HEK293 (cell line): ENCODE measurements at regions not wholly inside any gene's neighbourhood (a gene's known extent, or its start where the extent isn't known, plus 50 kb on each side); places are given as distances from the start of the nearest gene placed in this dataset.

Source experiments
- CTCF ChIA-PET: fragments of 350-600 bp; formaldehyde crosslinking; extraction: SDS; loops from one replicate; lab custom pipeline; 2021; ENCODE audit warnings: antibody characterized with exemption; lab: Yijun Ruan, JAX
- POLR2A ChIA-PET: fragments of 300-600 bp; formaldehyde crosslinking; extraction: SDS; loops from one replicate; lab custom pipeline; 2020; ENCODE audit warnings: antibody characterized with exemption, inconsistent platforms; lab: Yijun Ruan, JAX
- H3K27ac ChIP-seq: fragments of 200-500 bp; sonication (Bioruptor generic); 2 replicates; pipeline ENCODE4 v1.5.1; 2014; ENCODE audit warnings: low read depth, low read length, control low read depth, inconsistent platforms; ENCODE audit errors: extremely low read depth
- H3K36me3 ChIP-seq, 2 experiments: fragments of 200-500 bp in 1 of 2; sonication (Bioruptor generic) in 1 of 2; 1 replicate in 1 of 2; 2 replicates in 1 of 2; pipeline ENCODE4 v1.5.1; 2014 to 2017; ENCODE audit warnings: inconsistent platforms in 2 of 2, low read length in 2 of 2; ENCODE audit not compliant: control insufficient read depth in 2 of 2, insufficient read depth in 1 of 2
- H3K4me1 ChIP-seq: fragments of 200-500 bp; sonication (Bioruptor generic); 2 replicates; pipeline ENCODE4 v1.5.1; 2014; ENCODE audit warnings: mild to moderate bottlenecking, low read length, inconsistent platforms; ENCODE audit not compliant: control insufficient read depth, insufficient read depth
- H3K4me3 ChIP-seq: 2 replicates; pipeline ENCODE4 v1.5.1; 2011; ENCODE audit warnings: low read depth, mild to moderate bottlenecking, control low read depth, low read length, moderate library complexity
- H3K9me3 ChIP-seq: fragments of 200-500 bp; sonication (Bioruptor generic); 2 replicates; pipeline ENCODE4 v1.5.1; 2014; ENCODE audit warnings: low read depth, low read length, inconsistent platforms; ENCODE audit not compliant: control insufficient read depth, insufficient read depth
- ZBTB21 ChIP-seq: fragments of 450-650 bp; formaldehyde crosslinking; IDR thresholded peaks from 2 replicates; pipeline ENCODE4 v1.5.1; 2017; ENCODE audit warnings: missing biosample characterization, missing genetic modification characterization
- ZFP37 ChIP-seq: fragments of 450-650 bp; formaldehyde crosslinking; IDR thresholded peaks from 2 replicates; pipeline ENCODE4 v1.5.1; 2016; ENCODE audit warnings: missing biosample characterization, missing genetic modification characterization
- ZNF155 ChIP-seq: fragments of 450-650 bp; formaldehyde crosslinking; IDR thresholded peaks from 2 replicates; pipeline ENCODE4 v1.5.1; 2016; ENCODE audit warnings: missing biosample characterization, missing genetic modification characterization
- ZNF16 ChIP-seq: fragments of 450-650 bp; formaldehyde crosslinking; IDR thresholded peaks from 2 replicates; pipeline ENCODE4 v1.5.1; 2016; ENCODE audit warnings: low read depth, missing biosample characterization, missing genetic modification characterization
- ZNF560 ChIP-seq: fragments of 450-650 bp; formaldehyde crosslinking; IDR thresholded peaks from 2 replicates; pipeline ENCODE4 v1.5.1; 2017; ENCODE audit warnings: missing biosample characterization, missing genetic modification characterization, borderline replicate concordance
- ZNF654 ChIP-seq: fragments of 450-650 bp; formaldehyde crosslinking; IDR thresholded peaks from 2 replicates; pipeline ENCODE4 v1.5.1; 2016; ENCODE audit warnings: low read depth, missing biosample characterization, missing genetic modification characterization
- ZXDB ChIP-seq: fragments of 450-650 bp; formaldehyde crosslinking; IDR thresholded peaks from 2 replicates; pipeline ENCODE4 v1.5.1; 2016; ENCODE audit warnings: missing biosample characterization, missing genetic modification characterization
- TF ChIP-seq, protein P1 (sequence below): fragments of 450-650 bp; formaldehyde crosslinking; IDR thresholded peaks from 2 replicates; pipeline ENCODE4 v1.5.1; 2016; ENCODE audit warnings: missing biosample characterization, missing genetic modification characterization
- TF ChIP-seq, protein P2 (sequence below): fragments of 450-650 bp; IDR thresholded peaks from 2 replicates; pipeline ENCODE4 v1.5.1; 2018; ENCODE audit warnings: missing biosample characterization, mild to moderate bottlenecking, missing genetic modification characterization
- TF ChIP-seq, protein P3 (sequence below): sonication (generic); formaldehyde crosslinking; IDR thresholded peaks from 2 replicates; pipeline ENCODE4 v1.8.1; 2022; ENCODE audit warnings: mild to moderate bottlenecking, moderate library complexity, missing genetic modification reagents
- TF ChIP-seq, protein P4 (sequence below): fragments of 450-650 bp; formaldehyde crosslinking; IDR thresholded peaks from 2 replicates; pipeline ENCODE4 v1.5.1; 2016; ENCODE audit warnings: missing biosample characterization, missing genetic modification characterization
- TF ChIP-seq, protein P5 (sequence below): fragments of 450-650 bp; formaldehyde crosslinking; IDR thresholded peaks from 2 replicates; pipeline ENCODE4 v1.5.1; 2016; ENCODE audit warnings: missing biosample characterization, missing genetic modification characterization
- TF ChIP-seq, protein P6 (sequence below): fragments of 450-650 bp; formaldehyde crosslinking; IDR thresholded peaks from 2 replicates; pipeline ENCODE4 v1.5.1; 2017; ENCODE audit warnings: missing biosample characterization, missing genetic modification characterization
- TF ChIP-seq, protein P7 (sequence below): fragments of 450-650 bp; formaldehyde crosslinking; IDR thresholded peaks from 2 replicates; pipeline ENCODE4 v1.5.1; 2017; ENCODE audit warnings: missing biosample characterization, missing genetic modification characterization

DNA sequence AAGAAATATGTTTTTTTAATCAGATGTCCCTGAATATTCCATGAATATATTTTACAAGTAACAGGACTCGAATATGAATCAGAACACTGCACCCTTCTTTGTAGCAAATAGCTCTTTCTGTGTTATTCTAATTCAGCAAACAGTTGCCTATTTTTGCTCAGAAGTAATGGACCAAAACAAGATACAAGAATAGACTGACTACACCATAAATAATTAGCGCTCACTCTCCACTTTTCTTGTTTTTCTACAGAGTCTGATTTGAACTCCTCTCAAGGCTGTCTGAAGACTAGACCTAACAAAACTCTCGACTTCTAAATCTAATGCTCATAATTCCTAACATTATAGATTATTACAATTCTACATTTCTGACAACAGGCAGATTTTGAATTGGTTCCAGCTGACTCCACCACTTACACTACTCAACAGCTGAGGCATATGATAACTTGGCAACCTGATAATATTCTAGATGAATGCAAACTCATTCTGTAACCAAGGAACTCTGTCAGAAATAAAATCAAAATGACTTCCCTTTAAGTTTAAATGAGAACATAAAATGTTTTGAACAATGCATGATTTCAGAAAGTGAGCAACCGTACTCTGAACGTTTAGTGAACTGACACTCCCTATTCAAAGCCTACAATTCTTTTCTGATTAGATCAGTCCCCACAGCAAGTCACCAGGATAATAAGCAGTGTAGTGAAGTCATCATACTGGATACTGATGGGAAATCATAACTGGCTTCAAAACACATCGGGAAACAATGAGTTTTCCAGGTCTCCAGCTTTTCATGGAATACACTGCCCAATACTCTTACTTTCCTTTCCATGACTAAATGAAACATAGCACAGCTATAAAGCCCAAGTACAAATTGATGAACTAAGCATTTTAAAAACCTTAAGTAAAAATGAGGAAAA is 114.2 kb upstream of the BEND6 start (continued):
- TF ChIP-seq, protein P1, sequence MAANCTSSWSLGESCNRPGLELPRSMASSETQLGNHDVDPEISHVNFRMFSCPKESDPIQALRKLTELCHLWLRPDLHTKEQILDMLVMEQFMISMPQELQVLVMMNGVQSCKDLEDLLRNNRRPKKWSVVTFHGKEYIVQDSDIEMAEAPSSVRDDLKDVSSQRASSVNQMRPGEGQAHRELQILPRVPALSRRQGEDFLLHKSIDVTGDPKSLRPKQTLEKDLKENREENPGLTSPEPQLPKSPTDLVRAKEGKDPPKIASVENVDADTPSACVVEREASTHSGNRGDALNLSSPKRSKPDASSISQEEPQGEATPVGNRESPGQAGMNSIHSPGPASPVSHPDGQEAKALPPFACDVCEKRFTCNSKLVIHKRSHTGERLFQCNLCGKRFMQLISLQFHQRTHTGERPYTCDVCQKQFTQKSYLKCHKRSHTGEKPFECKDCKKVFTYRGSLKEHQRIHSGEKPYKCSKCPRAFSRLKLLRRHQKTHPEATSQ, result no peak
- 0 out of 2 replicates have a peak, but pooled peaks have one; percentile 25 for TF ChIP-seq ZXDB
- no peak for TF ChIP-seq ZNF654 (tag by site-specific recombination)
- no peak for TF ChIP-seq ZNF560 (tag by site-specific recombination)
- TF ChIP-seq, protein P2, sequence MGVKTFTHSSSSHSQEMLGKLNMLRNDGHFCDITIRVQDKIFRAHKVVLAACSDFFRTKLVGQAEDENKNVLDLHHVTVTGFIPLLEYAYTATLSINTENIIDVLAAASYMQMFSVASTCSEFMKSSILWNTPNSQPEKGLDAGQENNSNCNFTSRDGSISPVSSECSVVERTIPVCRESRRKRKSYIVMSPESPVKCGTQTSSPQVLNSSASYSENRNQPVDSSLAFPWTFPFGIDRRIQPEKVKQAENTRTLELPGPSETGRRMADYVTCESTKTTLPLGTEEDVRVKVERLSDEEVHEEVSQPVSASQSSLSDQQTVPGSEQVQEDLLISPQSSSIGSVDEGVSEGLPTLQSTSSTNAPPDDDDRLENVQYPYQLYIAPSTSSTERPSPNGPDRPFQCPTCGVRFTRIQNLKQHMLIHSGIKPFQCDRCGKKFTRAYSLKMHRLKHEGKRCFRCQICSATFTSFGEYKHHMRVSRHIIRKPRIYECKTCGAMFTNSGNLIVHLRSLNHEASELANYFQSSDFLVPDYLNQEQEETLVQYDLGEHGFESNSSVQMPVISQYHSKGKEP (tag by site-specific recombination), result no peak
- TF ChIP-seq, protein P3, sequence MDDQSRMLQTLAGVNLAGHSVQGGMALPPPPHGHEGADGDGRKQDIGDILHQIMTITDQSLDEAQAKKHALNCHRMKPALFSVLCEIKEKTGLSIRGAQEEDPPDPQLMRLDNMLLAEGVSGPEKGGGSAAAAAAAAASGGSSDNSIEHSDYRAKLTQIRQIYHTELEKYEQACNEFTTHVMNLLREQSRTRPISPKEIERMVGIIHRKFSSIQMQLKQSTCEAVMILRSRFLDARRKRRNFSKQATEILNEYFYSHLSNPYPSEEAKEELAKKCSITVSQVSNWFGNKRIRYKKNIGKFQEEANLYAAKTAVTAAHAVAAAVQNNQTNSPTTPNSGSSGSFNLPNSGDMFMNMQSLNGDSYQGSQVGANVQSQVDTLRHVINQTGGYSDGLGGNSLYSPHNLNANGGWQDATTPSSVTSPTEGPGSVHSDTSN, result no peak
- TF ChIP-seq, protein P4, sequence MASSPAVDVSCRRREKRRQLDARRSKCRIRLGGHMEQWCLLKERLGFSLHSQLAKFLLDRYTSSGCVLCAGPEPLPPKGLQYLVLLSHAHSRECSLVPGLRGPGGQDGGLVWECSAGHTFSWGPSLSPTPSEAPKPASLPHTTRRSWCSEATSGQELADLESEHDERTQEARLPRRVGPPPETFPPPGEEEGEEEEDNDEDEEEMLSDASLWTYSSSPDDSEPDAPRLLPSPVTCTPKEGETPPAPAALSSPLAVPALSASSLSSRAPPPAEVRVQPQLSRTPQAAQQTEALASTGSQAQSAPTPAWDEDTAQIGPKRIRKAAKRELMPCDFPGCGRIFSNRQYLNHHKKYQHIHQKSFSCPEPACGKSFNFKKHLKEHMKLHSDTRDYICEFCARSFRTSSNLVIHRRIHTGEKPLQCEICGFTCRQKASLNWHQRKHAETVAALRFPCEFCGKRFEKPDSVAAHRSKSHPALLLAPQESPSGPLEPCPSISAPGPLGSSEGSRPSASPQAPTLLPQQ, result 0 out of 2 replicates have a peak, but pooled peaks have one; percentile 23
- peak; percentile 63 for TF ChIP-seq ZBTB21 (tag by site-specific recombination)
- no peak for TF ChIP-seq ZNF155 (tag by site-specific recombination)
- TF ChIP-seq, protein P5, sequence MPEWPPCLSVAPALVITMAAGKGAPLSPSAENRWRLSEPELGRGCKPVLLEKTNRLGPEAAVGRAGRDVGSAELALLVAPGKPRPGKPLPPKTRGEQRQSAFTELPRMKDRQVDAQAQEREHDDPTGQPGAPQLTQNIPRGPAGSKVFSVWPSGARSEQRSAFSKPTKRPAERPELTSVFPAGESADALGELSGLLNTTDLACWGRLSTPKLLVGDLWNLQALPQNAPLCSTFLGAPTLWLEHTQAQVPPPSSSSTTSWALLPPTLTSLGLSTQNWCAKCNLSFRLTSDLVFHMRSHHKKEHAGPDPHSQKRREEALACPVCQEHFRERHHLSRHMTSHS (tag by site-specific recombination), result no peak

DNA sequence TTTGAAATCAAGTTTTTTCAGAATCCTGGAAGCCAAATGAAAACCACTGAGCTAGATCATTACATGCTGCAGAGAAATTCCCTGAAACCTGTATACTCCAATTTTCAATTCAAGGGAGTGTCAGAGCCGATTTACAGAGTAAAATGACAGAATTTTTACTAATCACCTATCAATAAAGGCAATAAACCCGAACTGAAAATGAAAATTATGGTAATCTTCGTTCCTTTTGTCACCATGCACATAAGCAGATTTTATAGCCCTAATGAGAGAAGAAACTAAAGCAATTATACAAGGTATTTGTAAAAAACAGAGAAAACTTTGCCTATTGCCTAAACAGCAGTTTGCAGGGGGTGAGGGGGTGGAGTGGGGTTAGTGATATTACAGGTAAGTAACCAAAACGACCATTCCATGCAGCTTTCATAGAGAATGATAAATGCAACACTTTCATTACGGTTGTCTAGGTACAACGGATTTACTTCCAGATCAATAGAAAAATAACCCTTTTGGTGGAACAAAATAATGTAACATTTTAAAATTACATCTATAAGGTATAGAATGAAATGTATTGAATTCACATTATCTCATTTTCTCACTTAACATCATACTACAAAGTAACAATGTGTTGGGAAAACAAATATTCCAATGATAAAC is 115.2 kb upstream of the BEND6 start:
- H3K27ac ChIP-seq, result no peak overlapping the region
- no peaks in the 10 kb centered on the region for H3K9me3 ChIP-seq
- ChIA-PET POLR2A (interaction anchor here (0.6 kb wide), 1 partner anchor 63 kb away, joined by 3 read pairs; no protein-coding TSS in a partner anchor), CTCF (interaction anchor here (0.6 to 2.8 kb wide), 9 partner anchors 13 to 546 kb away, joined by 3 to 25 read pairs (median 5); no protein-coding TSS in a partner anchor)
- H3K36me3 ChIP-seq, result no peaks in the 10 kb centered on the region
- H3K4me3 ChIP-seq, result no peak overlapping the region
- TF ChIP-seq, protein P6, sequence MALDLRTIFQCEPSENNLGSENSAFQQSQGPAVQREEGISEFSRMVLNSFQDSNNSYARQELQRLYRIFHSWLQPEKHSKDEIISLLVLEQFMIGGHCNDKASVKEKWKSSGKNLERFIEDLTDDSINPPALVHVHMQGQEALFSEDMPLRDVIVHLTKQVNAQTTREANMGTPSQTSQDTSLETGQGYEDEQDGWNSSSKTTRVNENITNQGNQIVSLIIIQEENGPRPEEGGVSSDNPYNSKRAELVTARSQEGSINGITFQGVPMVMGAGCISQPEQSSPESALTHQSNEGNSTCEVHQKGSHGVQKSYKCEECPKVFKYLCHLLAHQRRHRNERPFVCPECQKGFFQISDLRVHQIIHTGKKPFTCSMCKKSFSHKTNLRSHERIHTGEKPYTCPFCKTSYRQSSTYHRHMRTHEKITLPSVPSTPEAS (tag by site-specific recombination), result no peak
- TF ChIP-seq ZNF16 (tag by site-specific recombination) (no peak), ZFP37 (tag by site-specific recombination) (no peak)
- TF ChIP-seq, protein P7, sequence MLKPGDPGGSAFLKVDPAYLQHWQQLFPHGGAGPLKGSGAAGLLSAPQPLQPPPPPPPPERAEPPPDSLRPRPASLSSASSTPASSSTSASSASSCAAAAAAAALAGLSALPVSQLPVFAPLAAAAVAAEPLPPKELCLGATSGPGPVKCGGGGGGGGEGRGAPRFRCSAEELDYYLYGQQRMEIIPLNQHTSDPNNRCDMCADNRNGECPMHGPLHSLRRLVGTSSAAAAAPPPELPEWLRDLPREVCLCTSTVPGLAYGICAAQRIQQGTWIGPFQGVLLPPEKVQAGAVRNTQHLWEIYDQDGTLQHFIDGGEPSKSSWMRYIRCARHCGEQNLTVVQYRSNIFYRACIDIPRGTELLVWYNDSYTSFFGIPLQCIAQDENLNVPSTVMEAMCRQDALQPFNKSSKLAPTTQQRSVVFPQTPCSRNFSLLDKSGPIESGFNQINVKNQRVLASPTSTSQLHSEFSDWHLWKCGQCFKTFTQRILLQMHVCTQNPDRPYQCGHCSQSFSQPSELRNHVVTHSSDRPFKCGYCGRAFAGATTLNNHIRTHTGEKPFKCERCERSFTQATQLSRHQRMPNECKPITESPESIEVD, result peak; percentile 73
- H3K4me1 ChIP-seq, result peaks cover 19% of the 10 kb centered on the region
